ENCODE measurements at regions not wholly inside any gene's neighbourhood (a gene's known extent, or its start where the extent isn't known, plus 50 kb on each side); places are given as distances from the start of the nearest gene placed in this dataset.

DNA sequence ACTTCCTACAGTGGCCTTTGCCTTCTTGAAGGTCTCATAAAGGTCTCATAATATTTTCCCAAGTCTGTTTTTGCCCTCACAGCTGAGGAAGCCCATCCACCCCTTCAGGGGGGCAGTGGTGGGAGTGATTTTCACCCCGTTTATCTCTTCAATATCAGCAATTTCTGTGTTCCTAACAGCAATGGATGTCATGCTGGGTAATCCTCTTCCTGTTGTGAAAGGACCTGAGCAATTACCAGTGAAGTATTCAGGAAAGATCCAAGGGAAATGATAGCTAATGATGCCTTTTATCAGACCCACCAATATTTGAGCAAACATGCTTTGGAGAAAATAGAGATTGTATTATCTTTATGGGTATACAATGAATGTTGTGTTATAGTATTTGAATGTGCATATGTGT lies 226.9 kb downstream of the INSC start:
- H3K4me3 Mint-ChIP-seq: no peak overlapping the region
- peaks cover 8% of the 10 kb centered on the region for H3K36me3 Mint-ChIP-seq
- peaks cover 4% of the 10 kb centered on the region for H3K4me1 Mint-ChIP-seq
- H3K27ac Mint-ChIP-seq: no peak overlapping the region
- TF ChIP-seq CTCF (IDR thresholded peaks at IDR 0.05; ENCODE audit: unreplicated experiment): no peak
- H3K27me3 Mint-ChIP-seq (ENCODE audit: low read depth): peaks cover 3% of the 10 kb centered on the region
- H3K9me3 Mint-ChIP-seq: peaks cover 33% of the 10 kb centered on the region
- no peak for DNase-seq (ENCODE audit: low spot score in 2 of 2, unreplicated experiment in 2 of 2)

DNA sequence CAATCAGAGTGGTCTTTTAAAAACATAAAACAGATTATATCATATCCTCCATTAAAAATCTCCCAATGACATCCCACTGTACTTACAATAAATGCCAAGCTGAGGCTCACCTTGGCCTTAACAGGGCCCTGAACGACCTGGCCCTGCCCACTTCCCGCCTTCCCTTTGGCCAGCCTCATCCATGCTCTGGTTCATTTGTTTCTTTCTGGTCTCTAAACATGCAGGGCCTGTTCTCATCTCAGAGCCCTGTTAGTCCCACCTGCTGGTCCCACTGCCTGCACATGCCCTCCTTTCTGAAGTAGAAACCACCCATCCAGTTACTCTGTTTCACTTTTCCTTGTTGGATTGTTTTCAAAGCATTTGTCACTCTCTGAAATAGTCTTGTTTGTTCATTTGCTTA lies 227.4 kb downstream of the INSC start:
- Mint-ChIP-seq H3K4me3 (no peak overlapping the region), H3K36me3 (peaks cover 8% of the 10 kb centered on the region), H3K4me1 (peaks cover 6% of the 10 kb centered on the region), H3K9me3 (peaks cover 33% of the 10 kb centered on the region), H3K27ac (no peak overlapping the region), H3K27me3 (ENCODE audit: low read depth) (peaks cover 3% of the 10 kb centered on the region)
- no peak for DNase-seq (ENCODE audit: low spot score in 2 of 2, unreplicated experiment in 2 of 2)
- no peak for TF ChIP-seq CTCF (IDR thresholded peaks at IDR 0.05; ENCODE audit: unreplicated experiment)

DNA sequence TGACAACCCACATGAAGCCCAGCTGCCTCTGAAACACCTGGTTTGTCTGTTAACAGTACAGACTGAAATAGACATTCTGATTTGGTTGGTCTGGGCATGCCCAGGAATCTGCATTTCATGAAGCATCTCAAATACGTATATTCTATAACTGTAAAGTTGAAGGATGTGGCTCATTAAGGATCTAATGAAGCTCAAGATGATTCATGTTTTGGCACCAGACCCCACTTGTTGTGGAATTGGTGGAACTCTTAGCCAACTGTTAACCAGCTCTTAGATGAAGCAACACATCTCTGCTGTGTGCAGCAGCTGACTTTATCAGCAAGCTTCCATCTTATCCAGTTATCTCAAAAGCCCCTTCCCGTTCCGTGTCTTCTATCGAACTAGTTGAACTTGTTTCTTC lies 232.2 kb downstream of the INSC start:
- no peak for TF ChIP-seq CTCF (IDR thresholded peaks at IDR 0.05; ENCODE audit: unreplicated experiment)
- peaks cover 11% of the 10 kb centered on the region for H3K4me1 Mint-ChIP-seq
- H3K36me3 Mint-ChIP-seq: no peaks in the 10 kb centered on the region
- H3K9me3 Mint-ChIP-seq: peaks cover 6% of the 10 kb centered on the region
- no peak for DNase-seq (ENCODE audit: low spot score in 2 of 2, unreplicated experiment in 2 of 2)
- no peak overlapping the region for H3K4me3 Mint-ChIP-seq
- H3K27me3 Mint-ChIP-seq (ENCODE audit: low read depth): peaks cover 3% of the 10 kb centered on the region
- H3K27ac Mint-ChIP-seq: no peak overlapping the region

DNA sequence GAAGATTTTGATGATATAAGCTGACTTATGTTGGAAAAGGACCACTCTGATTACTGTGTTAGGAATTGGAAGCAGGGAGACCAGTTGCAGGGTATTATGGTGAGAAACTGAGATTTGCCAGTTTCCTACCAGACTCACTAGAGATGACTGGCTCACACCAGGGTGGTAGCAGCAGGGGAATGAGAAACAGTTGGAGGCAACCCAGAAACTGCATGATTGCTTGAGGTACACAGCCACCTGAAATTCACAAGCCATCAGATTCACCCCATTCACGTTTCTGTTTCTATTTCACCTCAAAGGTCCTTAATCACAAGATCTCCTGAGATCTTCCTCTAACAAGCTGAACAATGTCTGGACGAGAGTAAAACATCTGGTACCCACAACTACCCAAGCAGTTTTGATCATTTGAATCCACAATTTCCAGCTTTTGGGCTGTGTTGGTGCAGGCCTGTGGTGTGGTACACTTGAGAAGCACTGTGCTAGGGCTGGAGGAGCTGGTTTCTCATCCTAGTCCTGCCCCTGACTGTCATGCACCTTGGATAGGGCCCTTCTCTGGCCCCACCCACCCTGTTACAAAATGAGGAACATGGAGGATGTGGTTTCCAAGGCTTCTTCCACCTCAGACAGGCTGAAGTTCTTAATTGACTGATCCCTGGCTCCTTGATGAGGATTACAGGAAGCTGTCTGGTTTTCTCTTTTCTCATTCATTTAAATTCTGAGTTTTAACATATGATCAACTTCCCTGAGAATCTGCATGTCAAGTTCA lies 233.4 kb downstream of the INSC start:
- no peak for TF ChIP-seq CTCF (IDR thresholded peaks at IDR 0.05; ENCODE audit: unreplicated experiment)
- DNase-seq (ENCODE audit: low spot score in 2 of 2, unreplicated experiment in 2 of 2): no peak
- no peaks in the 10 kb centered on the region for H3K36me3 Mint-ChIP-seq
- H3K27ac Mint-ChIP-seq: no peak overlapping the region
- H3K9me3 Mint-ChIP-seq: peaks cover 6% of the 10 kb centered on the region
- no peak overlapping the region for H3K4me3 Mint-ChIP-seq
- peaks cover 3% of the 10 kb centered on the region for H3K27me3 Mint-ChIP-seq (ENCODE audit: low read depth)
- peaks cover 7% of the 10 kb centered on the region for H3K4me1 Mint-ChIP-seq

- no peak overlapping the region for H3K27ac Mint-ChIP-seq
- peaks cover 3% of the 10 kb centered on the region for H3K27me3 Mint-ChIP-seq (ENCODE audit: low read depth)
- DNase-seq (ENCODE audit: low spot score in 2 of 2, unreplicated experiment in 2 of 2): no peak
- TF ChIP-seq CTCF (IDR thresholded peaks at IDR 0.05; ENCODE audit: unreplicated experiment): no peak
- H3K4me3 Mint-ChIP-seq: no peak overlapping the region
- no peaks in the 10 kb centered on the region for H3K36me3 Mint-ChIP-seq
- H3K9me3 Mint-ChIP-seq: peaks cover 6% of the 10 kb centered on the region
- H3K4me1 Mint-ChIP-seq: peaks cover 7% of the 10 kb centered on the region
These were observed 234.7 kb downstream of the INSC start for GRCh38 chr11:15349413-15349812.
